Fibroblast of skin of scalp (primary cell): ENCODE measurements at regions not wholly inside any gene's neighbourhood (a gene's known extent, or its start where the extent isn't known, plus 50 kb on each side); places are given as distances from the start of the nearest gene placed in this dataset.
A peak's percentile ranks its signal among the peaks of the same experiment; 100 is the strongest.

Experiments
- DNase-seq: peaks from one replicate; pipeline ENCODE4 v3.0.0-alpha.2; 2013

DNA sequence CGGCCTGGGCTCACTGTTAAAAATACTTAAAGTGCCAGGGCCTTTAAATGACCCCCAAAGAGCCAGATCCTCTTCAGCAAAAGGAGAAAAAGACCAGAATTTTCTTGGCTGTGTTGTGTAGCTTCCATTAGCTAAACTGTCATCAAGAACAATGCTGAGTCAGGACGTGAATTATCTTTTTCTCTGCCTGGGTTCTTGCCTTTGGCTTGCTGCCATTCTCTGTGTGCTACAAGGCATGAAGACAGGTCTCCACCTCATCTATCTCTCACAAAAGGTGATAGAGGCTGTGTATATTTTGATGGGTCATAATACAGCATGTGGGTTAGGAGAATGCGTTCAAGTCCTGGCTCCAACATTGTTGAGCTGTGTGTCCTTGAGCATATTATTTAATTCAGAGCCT lies 52.4 kb upstream of the SELENOK start:
- DNase-seq: no peak

DNA sequence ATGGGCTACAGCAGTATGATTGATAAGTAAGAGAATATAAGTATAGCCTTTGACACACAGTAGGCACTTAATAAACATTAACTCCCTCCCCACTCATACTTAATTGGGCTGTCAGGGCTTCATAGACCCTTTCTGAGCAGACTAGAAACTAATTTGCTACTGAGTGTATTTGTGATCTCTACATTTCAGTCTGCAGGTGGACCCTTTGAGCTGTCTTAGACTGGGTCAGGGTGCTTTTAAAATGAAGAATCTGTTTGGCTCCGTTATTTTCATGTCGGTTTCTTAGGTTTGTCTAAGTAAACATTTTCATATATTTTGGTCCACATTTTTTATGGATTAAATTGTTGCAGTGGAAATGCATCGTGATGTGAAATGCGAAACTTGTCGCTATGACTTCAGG lies 50.3 kb upstream of the SELENOK start:
- DNase-seq: peak; percentile 2
